ENCODE measurements at regions not wholly inside any gene's neighbourhood (a gene's known extent, or its start where the extent isn't known, plus 50 kb on each side); places are given as distances from the start of the nearest gene placed in this dataset.

GRCh38 chr13:109357751-109358471 is 428.5 kb downstream of the IRS2 start:
- DNase-seq = no peak

- no peak for DNase-seq
Observed at GRCh38 chr13:109355875-109356434, 430.4 kb downstream of the IRS2 start.

GRCh38 chr13:109355166-109355565 is 431.2 kb downstream of the IRS2 start:
- DNase-seq = no peak

- no peak for DNase-seq
Observed at GRCh38 chr13:109351236-109351635, 435.1 kb downstream of the IRS2 start.

- no peak for DNase-seq
Observed at GRCh38 chr13:109348519-109349258, 437.7 kb downstream of the IRS2 start.

- DNase-seq = no peak
Observed at GRCh38 chr13:109346060-109346459, 440.3 kb downstream of the IRS2 start.

GRCh38 chr13:109345433-109345941 is 440.9 kb downstream of the IRS2 start:
- no peak for DNase-seq

GRCh38 chr13:109344552-109345157 is 441.7 kb downstream of the IRS2 start:
- no peak for DNase-seq

- DNase-seq = no peak
Observed at GRCh38 chr13:109336730-109337129, 449.7 kb downstream of the IRS2 start.

- no peak for DNase-seq
Observed at GRCh38 chr13:109333893-109334651, 452.3 kb downstream of the IRS2 start.

GRCh38 chr13:109332506-109333499 is 453.6 kb downstream of the IRS2 start:
- peak in 1 of 2 experiments; percentile 59 for DNase-seq

- DNase-seq = peak; percentile 59 to 88
Observed at GRCh38 chr13:109331898-109332297, 454.5 kb downstream of the IRS2 start.

GRCh38 chr13:109331011-109331433 is 455.4 kb downstream of the IRS2 start:
- DNase-seq = no peak

- DNase-seq = no peak
Observed at GRCh38 chr13:109330123-109330522, 456.3 kb downstream of the IRS2 start.

- no peak for DNase-seq
Observed at GRCh38 chr13:109329175-109329574, 457.2 kb downstream of the IRS2 start.

- no peak for DNase-seq
Observed at GRCh38 chr13:109326601-109327000, 459.8 kb downstream of the IRS2 start.

GRCh38 chr13:109323338-109323737 is 463.0 kb downstream of the IRS2 start:
- no peak for DNase-seq

- DNase-seq = no peak
Observed at GRCh38 chr13:109318945-109319590, 467.3 kb downstream of the IRS2 start.

- DNase-seq = no peak
Observed at GRCh38 chr13:109315481-109315880, 470.9 kb downstream of the IRS2 start.

- no peak for DNase-seq
Observed at GRCh38 chr13:109314101-109314500, 472.3 kb downstream of the IRS2 start.

- DNase-seq = no peak
Observed at GRCh38 chr13:109312399-109312798, 474.0 kb downstream of the IRS2 start.
